DOHH2 (cell line): ENCODE measurements at regions not wholly inside any gene's neighbourhood (a gene's known extent, or its start where the extent isn't known, plus 50 kb on each side); places are given as distances from the start of the nearest gene placed in this dataset.

Experiments used
- H3F3A ChIP-seq: fragments of 200-600 bp; sonication (generic), shearing (Covaris generic); 2 replicates; pipeline ENCODE4 v1.6.0; 2016; ENCODE audit warnings: antibody characterized with exemption, mild to moderate bottlenecking; ENCODE audit not compliant: control insufficient read depth, insufficient read depth
- H3K27ac ChIP-seq: fragments of 200-600 bp; sonication (generic); 2 replicates; pipeline ENCODE4 v1.5.1; 2014; ENCODE audit warnings: low read depth, mild to moderate bottlenecking, low read length, moderate library complexity
- H3K27me3 ChIP-seq: fragments of 200-600 bp; sonication (generic); 2 replicates; pipeline ENCODE4 v1.6.1; 2014; ENCODE audit warnings: mild to moderate bottlenecking, low read length, mixed read lengths; ENCODE audit not compliant: control insufficient read depth
- H3K36me3 ChIP-seq: fragments of 200-600 bp; sonication (generic); 2 replicates; pipeline ENCODE4 v1.6.1; 2014; ENCODE audit warnings: mild to moderate bottlenecking, low read length, moderate library complexity, mixed read lengths; ENCODE audit not compliant: control insufficient read depth
- H3K4me1 ChIP-seq: fragments of 200-600 bp; sonication (generic); 2 replicates; pipeline ENCODE4 v1.6.1; 2014; ENCODE audit warnings: mild to moderate bottlenecking, low read length, mixed read lengths; ENCODE audit not compliant: control insufficient read depth
- H3K4me2 ChIP-seq: fragments of 200-600 bp; sonication (generic); 2 replicates; pipeline ENCODE4 v1.6.0; 2014; ENCODE audit warnings: mild to moderate bottlenecking, low read length, moderate library complexity
- H3K4me3 ChIP-seq: fragments of 200-600 bp; sonication (generic); 2 replicates; pipeline ENCODE4 v1.5.1; 2014; ENCODE audit warnings: mild to moderate bottlenecking, low read length, mixed read lengths
- H3K79me2 ChIP-seq: fragments of 200-600 bp; sonication (generic); 2 replicates; pipeline ENCODE4 v1.6.1; 2014; ENCODE audit warnings: mild to moderate bottlenecking, low read length, mixed read lengths; ENCODE audit not compliant: control insufficient read depth
- H3K9me2 ChIP-seq: fragments of 200-600 bp; sonication (generic); replicated peaks from 2 replicates; pipeline ENCODE4 v1.6.1; 2014; ENCODE audit warnings: mild to moderate bottlenecking, low read length, mixed read lengths; ENCODE audit not compliant: control insufficient read depth
- H3K9me3 ChIP-seq: fragments of 200-600 bp; sonication (generic); 2 replicates; pipeline ENCODE4 v1.6.1; 2014; ENCODE audit warnings: antibody characterized with exemption, low read length, mixed read lengths; ENCODE audit not compliant: control insufficient read depth, insufficient read depth
- H4K20me1 ChIP-seq: fragments of 200-600 bp; sonication (generic); 2 replicates; pipeline ENCODE4 v1.6.0; 2014; ENCODE audit warnings: low read depth, mild to moderate bottlenecking, antibody characterized with exemption, low read length, moderate library complexity; ENCODE audit not compliant: control insufficient read depth, insufficient read depth
- CTCF ChIP-seq: fragments of 200-600 bp; sonication (generic); IDR thresholded peaks from one replicate; pipeline ENCODE4 v1.5.1; 2014; ENCODE audit warnings: antibody characterized with exemption, mild to moderate bottlenecking, low read depth, low read length; ENCODE audit not compliant: poor library complexity, severe bottlenecking
- EZH2phosphoT487 ChIP-seq: fragments of 200-600 bp; sonication (generic); IDR thresholded peaks from 2 replicates; pipeline ENCODE4 v1.6.1; 2017; ENCODE audit warnings: borderline replicate concordance, mild to moderate bottlenecking, antibody characterized with exemption, low read length, moderate library complexity, mixed read lengths

- Histone ChIP-seq H3K27ac (no peak overlapping the region), H3K36me3 (no peaks in the 10 kb centered on the region), H3K9me2 (no peaks in the 10 kb centered on the region), H4K20me1 (no peaks in the 10 kb centered on the region), H3K27me3 (no peaks in the 10 kb centered on the region), H3K4me1 (no peaks in the 10 kb centered on the region), H3F3A (no peaks in the 10 kb centered on the region), H3K4me2 (no peak overlapping the region), H3K9me3 (no peaks in the 10 kb centered on the region), H3K4me3 (no peak overlapping the region), H3K79me2 (no peaks in the 10 kb centered on the region)
- TF ChIP-seq CTCF (no peak), EZH2phosphoT487 (no peak)
Measured at GRCh38 chr5:82884821-82885471, 192.2 kb downstream of the TMEM167A start.

- H4K20me1 ChIP-seq = no peaks in the 10 kb centered on the region
- H3K36me3 ChIP-seq = no peaks in the 10 kb centered on the region
- no peaks in the 10 kb centered on the region for H3F3A ChIP-seq
- no peaks in the 10 kb centered on the region for H3K4me1 ChIP-seq
- TF ChIP-seq EZH2phosphoT487 (no peak), CTCF (no peak)
- no peaks in the 10 kb centered on the region for H3K9me3 ChIP-seq
- H3K4me2 ChIP-seq = no peak overlapping the region
- no peak overlapping the region for H3K4me3 ChIP-seq
- no peaks in the 10 kb centered on the region for H3K9me2 ChIP-seq
- H3K79me2 ChIP-seq = no peaks in the 10 kb centered on the region
- no peaks in the 10 kb centered on the region for H3K27me3 ChIP-seq
- no peak overlapping the region for H3K27ac ChIP-seq
Measured at GRCh38 chr5:82882316-82882715, 194.9 kb downstream of the TMEM167A start.

- Histone ChIP-seq H3K36me3 (no peaks in the 10 kb centered on the region), H3F3A (no peaks in the 10 kb centered on the region), H3K4me2 (no peak overlapping the region), H3K79me2 (no peaks in the 10 kb centered on the region), H4K20me1 (no peaks in the 10 kb centered on the region), H3K27me3 (no peaks in the 10 kb centered on the region), H3K4me3 (no peak overlapping the region), H3K4me1 (no peaks in the 10 kb centered on the region), H3K9me3 (no peaks in the 10 kb centered on the region), H3K9me2 (no peaks in the 10 kb centered on the region), H3K27ac (no peak overlapping the region)
- TF ChIP-seq CTCF = no peak
- TF ChIP-seq EZH2phosphoT487 = no peak
Measured at GRCh38 chr5:82881571-82882174, 195.5 kb downstream of the TMEM167A start.
